ENCODE measurements at regions not wholly inside any gene's neighbourhood (a gene's known extent, or its start where the extent isn't known, plus 50 kb on each side); places are given as distances from the start of the nearest gene placed in this dataset.

- TF ChIP-seq, protein P1, sequence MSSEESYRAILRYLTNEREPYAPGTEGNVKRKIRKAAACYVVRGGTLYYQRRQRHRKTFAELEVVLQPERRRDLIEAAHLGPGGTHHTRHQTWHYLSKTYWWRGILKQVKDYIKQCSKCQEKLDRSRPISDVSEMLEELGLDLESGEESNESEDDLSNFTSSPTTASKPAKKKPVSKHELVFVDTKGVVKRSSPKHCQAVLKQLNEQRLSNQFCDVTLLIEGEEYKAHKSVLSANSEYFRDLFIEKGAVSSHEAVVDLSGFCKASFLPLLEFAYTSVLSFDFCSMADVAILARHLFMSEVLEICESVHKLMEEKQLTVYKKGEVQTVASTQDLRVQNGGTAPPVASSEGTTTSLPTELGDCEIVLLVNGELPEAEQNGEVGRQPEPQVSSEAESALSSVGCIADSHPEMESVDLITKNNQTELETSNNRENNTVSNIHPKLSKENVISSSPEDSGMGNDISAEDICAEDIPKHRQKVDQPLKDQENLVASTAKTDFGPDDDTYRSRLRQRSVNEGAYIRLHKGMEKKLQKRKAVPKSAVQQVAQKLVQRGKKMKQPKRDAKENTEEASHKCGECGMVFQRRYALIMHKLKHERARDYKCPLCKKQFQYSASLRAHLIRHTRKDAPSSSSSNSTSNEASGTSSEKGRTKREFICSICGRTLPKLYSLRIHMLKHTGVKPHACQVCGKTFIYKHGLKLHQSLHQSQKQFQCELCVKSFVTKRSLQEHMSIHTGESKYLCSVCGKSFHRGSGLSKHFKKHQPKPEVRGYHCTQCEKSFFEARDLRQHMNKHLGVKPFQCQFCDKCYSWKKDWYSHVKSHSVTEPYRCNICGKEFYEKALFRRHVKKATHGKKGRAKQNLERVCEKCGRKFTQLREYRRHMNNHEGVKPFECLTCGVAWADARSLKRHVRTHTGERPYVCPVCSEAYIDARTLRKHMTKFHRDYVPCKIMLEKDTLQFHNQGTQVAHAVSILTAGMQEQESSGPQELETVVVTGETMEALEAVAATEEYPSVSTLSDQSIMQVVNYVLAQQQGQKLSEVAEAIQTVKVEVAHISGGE (tag by site-specific recombination; conservative IDR thresholded peaks at IDR 0.05; ENCODE audit: low read depth): no peak
- TF ChIP-seq HOXD13 (CRISPR knock-in tag; IDR thresholded peaks at IDR 0.05; ENCODE audit: borderline replicate concordance) (no peak), ZNF211 (tag by site-specific recombination; IDR thresholded peaks at IDR 0.05; ENCODE audit: low read depth) (no peak), BCL6B (tag by site-specific recombination; IDR thresholded peaks at IDR 0.05) (peak; percentile 80), ZEB2 (tag by site-specific recombination; IDR thresholded peaks at IDR 0.05) (no peak), ZNF146 (tag by site-specific recombination; IDR thresholded peaks at IDR 0.05) (no peak), ZNF473 (tag by site-specific recombination; IDR thresholded peaks at IDR 0.05) (no peak), KLF7 (tag by site-specific recombination; IDR thresholded peaks at IDR 0.05; ENCODE audit: borderline replicate concordance) (no peak), ZBTB20 (tag by site-specific recombination; IDR thresholded peaks at IDR 0.05) (peak; percentile 41; the same call in 1 of the 2 replicates), ZNF302 (tag by site-specific recombination; IDR thresholded peaks at IDR 0.05; ENCODE audit: low read depth) (0 out of 2 replicates have a peak, but pooled peaks have one; percentile 80), ZNF48 (tag by site-specific recombination; IDR thresholded peaks at IDR 0.05) (no peak), KLF1 (tag by site-specific recombination; IDR thresholded peaks at IDR 0.05) (no peak), ZNF501 (tag by site-specific recombination; IDR thresholded peaks at IDR 0.05) (no peak), ZNF341 (tag by site-specific recombination; IDR thresholded peaks at IDR 0.05; ENCODE audit: low read depth) (peak; percentile 68), ZFP37 (tag by site-specific recombination; IDR thresholded peaks at IDR 0.05) (0 out of 2 replicates have a peak, but pooled peaks have one; percentile 18), ZNF266 (tag by site-specific recombination; IDR thresholded peaks at IDR 0.05; ENCODE audit: low read depth) (no peak), PRDM1 (tag by site-specific recombination; IDR thresholded peaks at IDR 0.05) (peak; percentile 87), IKZF3 (tag by site-specific recombination; IDR thresholded peaks at IDR 0.05) (no peak), ZNF416 (tag by site-specific recombination; IDR thresholded peaks at IDR 0.05) (no peak), ZNF596 (tag by site-specific recombination; IDR thresholded peaks at IDR 0.05) (no peak)
- TF ChIP-seq, protein P2, sequence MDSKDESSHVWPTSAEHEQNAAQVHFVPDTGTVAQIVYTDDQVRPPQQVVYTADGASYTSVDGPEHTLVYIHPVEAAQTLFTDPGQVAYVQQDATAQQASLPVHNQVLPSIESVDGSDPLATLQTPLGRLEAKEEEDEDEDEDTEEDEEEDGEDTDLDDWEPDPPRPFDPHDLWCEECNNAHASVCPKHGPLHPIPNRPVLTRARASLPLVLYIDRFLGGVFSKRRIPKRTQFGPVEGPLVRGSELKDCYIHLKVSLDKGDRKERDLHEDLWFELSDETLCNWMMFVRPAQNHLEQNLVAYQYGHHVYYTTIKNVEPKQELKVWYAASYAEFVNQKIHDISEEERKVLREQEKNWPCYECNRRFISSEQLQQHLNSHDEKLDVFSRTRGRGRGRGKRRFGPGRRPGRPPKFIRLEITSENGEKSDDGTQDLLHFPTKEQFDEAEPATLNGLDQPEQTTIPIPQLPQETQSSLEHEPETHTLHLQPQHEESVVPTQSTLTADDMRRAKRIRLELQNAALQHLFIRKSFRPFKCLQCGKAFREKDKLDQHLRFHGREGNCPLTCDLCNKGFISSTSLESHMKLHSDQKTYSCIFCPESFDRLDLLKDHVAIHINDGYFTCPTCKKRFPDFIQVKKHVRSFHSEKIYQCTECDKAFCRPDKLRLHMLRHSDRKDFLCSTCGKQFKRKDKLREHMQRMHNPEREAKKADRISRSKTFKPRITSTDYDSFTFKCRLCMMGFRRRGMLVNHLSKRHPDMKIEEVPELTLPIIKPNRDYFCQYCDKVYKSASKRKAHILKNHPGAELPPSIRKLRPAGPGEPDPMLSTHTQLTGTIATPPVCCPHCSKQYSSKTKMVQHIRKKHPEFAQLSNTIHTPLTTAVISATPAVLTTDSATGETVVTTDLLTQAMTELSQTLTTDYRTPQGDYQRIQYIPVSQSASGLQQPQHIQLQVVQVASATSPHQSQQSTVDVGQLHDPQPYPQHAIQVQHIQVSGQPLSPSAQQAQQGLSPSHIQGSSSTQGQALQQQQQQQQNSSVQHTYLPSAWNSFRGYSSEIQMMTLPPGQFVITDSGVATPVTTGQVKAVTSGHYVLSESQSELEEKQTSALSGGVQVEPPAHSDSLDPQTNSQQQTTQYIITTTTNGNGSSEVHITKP (tag by site-specific recombination; IDR thresholded peaks at IDR 0.05): peak; percentile 80
Observed at GRCh38 chr7:116354546-116355423, 144.4 kb downstream of the TES start (continued).
